GM23338 (cell line): ENCODE measurements at regions not wholly inside any gene's neighbourhood (a gene's known extent, or its start where the extent isn't known, plus 50 kb on each side); places are given as distances from the start of the nearest gene placed in this dataset.

Source experiments
- ATAC-seq: fragments of 200-7000 bp; cut with Tn5 transposase; 3 replicates; pipeline ENCODE4 v1.9.1; 2020
- DNase-seq: peaks from one replicate; pipeline ENCODE4 v3.0.0-alpha.2; 2015; ENCODE audit warnings: low spot score
- H2AFZ ChIP-seq: fragments of 200-600 bp; sonication (generic); 2 replicates; pipeline ENCODE4 v1.8.0; 2016; ENCODE audit warnings: antibody characterized with exemption, mild to moderate bottlenecking, moderate library complexity
- H3F3A ChIP-seq: fragments of 200-600 bp; sonication (generic); replicated peaks from 2 replicates; pipeline ENCODE4 v1.8.0; 2017; ENCODE audit warnings: antibody characterized with exemption, mixed run types, low read depth
- H3K27ac ChIP-seq: fragments of 200-600 bp; sonication (generic); 2 replicates; pipeline ENCODE4 v1.6.1; 2016; ENCODE audit warnings: low read depth
- H3K27me3 ChIP-seq: fragments of 200-600 bp; sonication (generic); 2 replicates; pipeline ENCODE4 v1.8.0; 2016; ENCODE audit warnings: mild to moderate bottlenecking, mixed run types, moderate library complexity; ENCODE audit not compliant: insufficient read depth
- H3K36me3 ChIP-seq: fragments of 200-600 bp; sonication (generic); 2 replicates; pipeline ENCODE4 v1.8.0; 2016; ENCODE audit warnings: mild to moderate bottlenecking; ENCODE audit not compliant: insufficient read depth
- H3K4me1 ChIP-seq: fragments of 200-600 bp; sonication (generic); 2 replicates; pipeline ENCODE4 v1.8.0; 2016; ENCODE audit warnings: mild to moderate bottlenecking, moderate library complexity; ENCODE audit not compliant: insufficient read depth
- H3K4me2 ChIP-seq: fragments of 200-600 bp; sonication (generic); 2 replicates; pipeline ENCODE4 v1.7.1; 2017; ENCODE audit warnings: mixed run types
- H3K4me3 ChIP-seq: fragments of 200-600 bp; sonication (generic); 2 replicates; pipeline ENCODE4 v1.6.1; 2016; ENCODE audit warnings: mixed run types
- H3K79me2 ChIP-seq: fragments of 200-600 bp; sonication (generic); replicated peaks from 2 replicates; pipeline ENCODE4 v1.8.0; 2017; ENCODE audit warnings: mild to moderate bottlenecking; ENCODE audit not compliant: insufficient read depth
- H3K9me2 ChIP-seq: fragments of 200-600 bp; sonication (generic); 2 replicates; pipeline ENCODE4 v1.8.0; 2017; ENCODE audit not compliant: insufficient read depth
- H4K20me1 ChIP-seq: fragments of 200-600 bp; sonication (generic); replicated peaks from 2 replicates; pipeline ENCODE4 v1.8.0; 2017; ENCODE audit warnings: mild to moderate bottlenecking; ENCODE audit not compliant: insufficient read depth
- H3K27ac Mint-ChIP-seq: 2 replicates; pipeline ENCODE4 v1.8.0; 2020; ENCODE audit warnings: inconsistent platforms, mild to moderate bottlenecking, moderate library complexity, mixed read lengths
- H3K27me3 Mint-ChIP-seq: 3 replicates; pipeline ENCODE4 v1.8.0; 2022; ENCODE audit warnings: low read depth, mild to moderate bottlenecking, moderate library complexity, mixed read lengths, inconsistent platforms; ENCODE audit not compliant: insufficient read depth, poor library complexity
- H3K36me3 Mint-ChIP-seq: 3 replicates; pipeline ENCODE4 v1.8.0; 2021; ENCODE audit warnings: low read depth, mild to moderate bottlenecking, inconsistent platforms, moderate library complexity, mixed read lengths
- H3K4me1 Mint-ChIP-seq: 3 replicates; pipeline ENCODE4 v1.8.0; 2020; ENCODE audit warnings: mild to moderate bottlenecking, inconsistent platforms, mixed read lengths
- H3K4me3 Mint-ChIP-seq: 3 replicates; pipeline ENCODE4 v1.8.0; 2021; ENCODE audit warnings: moderate library complexity, mild to moderate bottlenecking, inconsistent platforms, mixed read lengths
- H3K9me3 Mint-ChIP-seq: 3 replicates; pipeline ENCODE4 v1.8.0; 2020; ENCODE audit warnings: moderate library complexity, mild to moderate bottlenecking, inconsistent platforms, mixed read lengths
- CREB1 ChIP-seq: fragments of 250-450 bp; sonication (Bioruptor Pico); IDR thresholded peaks from 2 replicates; pipeline ENCODE4 v1.5.0; 2020; ENCODE audit warnings: low read depth, mild to moderate bottlenecking, moderate library complexity
- EZH2 ChIP-seq: fragments of 200-600 bp; sonication (generic); IDR thresholded peaks from one replicate; pipeline ENCODE4 v1.8.0; 2017; ENCODE audit warnings: antibody characterized with exemption, mild to moderate bottlenecking, low read depth; ENCODE audit not compliant: unreplicated experiment
- EZH2phosphoT487 ChIP-seq: fragments of 200-600 bp; sonication (generic); IDR thresholded peaks from one replicate; pipeline ENCODE4 v1.8.1; 2018; ENCODE audit warnings: antibody characterized with exemption; ENCODE audit not compliant: unreplicated experiment
- JUNB ChIP-seq: IDR thresholded peaks from one replicate; pipeline ENCODE4 v1.6.1; 2016; ENCODE audit warnings: antibody characterized with exemption; ENCODE audit not compliant: unreplicated experiment
- NANOG ChIP-seq: IDR thresholded peaks from 2 replicates; pipeline ENCODE4 v1.6.1; 2016; ENCODE audit warnings: antibody characterized with exemption, borderline replicate concordance
- POLR2AphosphoS5 ChIP-seq: IDR thresholded peaks from 2 replicates; pipeline ENCODE4 v1.6.1; 2016; ENCODE audit warnings: antibody characterized with exemption, low read depth
- ZNF114 ChIP-seq: fragments of 250-450 bp; sonication (Bioruptor Pico); IDR thresholded peaks from 2 replicates; pipeline ENCODE4 v1.5.0; 2020; ENCODE audit warnings: mild to moderate bottlenecking, moderate library complexity
- ZNF331 ChIP-seq: fragments of 250-450 bp; sonication (Bioruptor Pico); IDR thresholded peaks from 2 replicates; pipeline ENCODE4 v1.5.0; 2020; ENCODE audit warnings: low read depth, mild to moderate bottlenecking, moderate library complexity
- TF ChIP-seq, protein P1 (sequence below): IDR thresholded peaks from one replicate; pipeline ENCODE4 v1.6.1; 2018; ENCODE audit warnings: antibody characterized with exemption; ENCODE audit not compliant: unreplicated experiment
- TF ChIP-seq, protein P2 (sequence below), 2 experiments: fragments of 200-600 bp in 1 of 2; sonication (generic) in 1 of 2; conservative IDR thresholded peaks; 2 replicates each; pipeline versions ENCODE4 v1.5.1 to v1.6.1; 2016 to 2017; ENCODE audit warnings: antibody characterized with exemption in 2 of 2, low read depth in 2 of 2, mild to moderate bottlenecking in 2 of 2, moderate library complexity in 1 of 2
- TF ChIP-seq, protein P3 (sequence below): fragments of 250-450 bp; sonication (Bioruptor Pico); IDR thresholded peaks from 2 replicates; pipeline ENCODE4 v1.5.0; 2020; ENCODE audit warnings: mild to moderate bottlenecking, moderate library complexity
- TF ChIP-seq, protein P4 (sequence below): IDR thresholded peaks from 2 replicates; pipeline ENCODE4 v1.6.1; 2016; ENCODE audit warnings: antibody characterized with exemption

DNA sequence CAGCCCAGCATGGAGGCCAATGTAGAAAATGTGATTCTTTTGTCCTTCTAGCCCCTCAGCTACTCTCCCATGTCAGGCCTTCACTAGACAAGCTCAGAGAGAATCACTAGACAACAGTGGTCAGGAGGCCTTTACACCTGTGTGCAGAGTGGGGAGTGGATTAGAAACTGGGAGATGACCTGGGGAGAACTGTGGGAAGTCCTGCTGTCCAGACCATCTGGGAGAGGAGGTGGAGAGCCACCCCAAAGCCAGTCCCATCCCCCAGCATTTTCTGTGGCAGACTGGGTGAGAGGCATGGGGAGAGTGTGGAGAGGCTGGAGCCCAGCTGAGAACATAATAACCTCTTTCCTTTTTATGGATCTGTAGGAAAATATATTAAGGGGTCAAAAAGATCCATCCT lies 452.0 kb upstream of the DMAC1 start:
- Mint-ChIP-seq H3K27ac (peak overlapping the region; percentile 45; the same call in 1 of the 2 replicates), H3K27me3 (no peaks in the 10 kb centered on the region), H3K4me3 (no peak overlapping the region), H3K9me3 (no peaks in the 10 kb centered on the region), H3K4me1 (peaks cover 4% of the 10 kb centered on the region; the same call in 2 of the 3 replicates), H3K36me3 (no peaks in the 10 kb centered on the region)
- Histone ChIP-seq H3K4me1 (no peaks in the 10 kb centered on the region), H4K20me1 (no peaks in the 10 kb centered on the region), H3K4me2 (no peak overlapping the region), H3K4me3 (no peak overlapping the region), H3F3A (no peaks in the 10 kb centered on the region), H3K36me3 (no peaks in the 10 kb centered on the region), H2AFZ (peak overlapping the region; percentile 63; the same call in 1 of the 2 replicates), H3K79me2 (no peaks in the 10 kb centered on the region), H3K27me3 (no peaks in the 10 kb centered on the region), H3K9me2 (no peaks in the 10 kb centered on the region), H3K27ac (no peak overlapping the region)
- ATAC-seq (no peak), DNase-seq (no peak)
- TF ChIP-seq POLR2AphosphoS5: no peak
- no peak for TF ChIP-seq ZNF331
- TF ChIP-seq, protein P1, sequence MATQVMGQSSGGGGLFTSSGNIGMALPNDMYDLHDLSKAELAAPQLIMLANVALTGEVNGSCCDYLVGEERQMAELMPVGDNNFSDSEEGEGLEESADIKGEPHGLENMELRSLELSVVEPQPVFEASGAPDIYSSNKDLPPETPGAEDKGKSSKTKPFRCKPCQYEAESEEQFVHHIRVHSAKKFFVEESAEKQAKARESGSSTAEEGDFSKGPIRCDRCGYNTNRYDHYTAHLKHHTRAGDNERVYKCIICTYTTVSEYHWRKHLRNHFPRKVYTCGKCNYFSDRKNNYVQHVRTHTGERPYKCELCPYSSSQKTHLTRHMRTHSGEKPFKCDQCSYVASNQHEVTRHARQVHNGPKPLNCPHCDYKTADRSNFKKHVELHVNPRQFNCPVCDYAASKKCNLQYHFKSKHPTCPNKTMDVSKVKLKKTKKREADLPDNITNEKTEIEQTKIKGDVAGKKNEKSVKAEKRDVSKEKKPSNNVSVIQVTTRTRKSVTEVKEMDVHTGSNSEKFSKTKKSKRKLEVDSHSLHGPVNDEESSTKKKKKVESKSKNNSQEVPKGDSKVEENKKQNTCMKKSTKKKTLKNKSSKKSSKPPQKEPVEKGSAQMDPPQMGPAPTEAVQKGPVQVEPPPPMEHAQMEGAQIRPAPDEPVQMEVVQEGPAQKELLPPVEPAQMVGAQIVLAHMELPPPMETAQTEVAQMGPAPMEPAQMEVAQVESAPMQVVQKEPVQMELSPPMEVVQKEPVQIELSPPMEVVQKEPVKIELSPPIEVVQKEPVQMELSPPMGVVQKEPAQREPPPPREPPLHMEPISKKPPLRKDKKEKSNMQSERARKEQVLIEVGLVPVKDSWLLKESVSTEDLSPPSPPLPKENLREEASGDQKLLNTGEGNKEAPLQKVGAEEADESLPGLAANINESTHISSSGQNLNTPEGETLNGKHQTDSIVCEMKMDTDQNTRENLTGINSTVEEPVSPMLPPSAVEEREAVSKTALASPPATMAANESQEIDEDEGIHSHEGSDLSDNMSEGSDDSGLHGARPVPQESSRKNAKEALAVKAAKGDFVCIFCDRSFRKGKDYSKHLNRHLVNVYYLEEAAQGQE: no peak
- no peak for TF ChIP-seq JUNB
- TF ChIP-seq, protein P2, sequence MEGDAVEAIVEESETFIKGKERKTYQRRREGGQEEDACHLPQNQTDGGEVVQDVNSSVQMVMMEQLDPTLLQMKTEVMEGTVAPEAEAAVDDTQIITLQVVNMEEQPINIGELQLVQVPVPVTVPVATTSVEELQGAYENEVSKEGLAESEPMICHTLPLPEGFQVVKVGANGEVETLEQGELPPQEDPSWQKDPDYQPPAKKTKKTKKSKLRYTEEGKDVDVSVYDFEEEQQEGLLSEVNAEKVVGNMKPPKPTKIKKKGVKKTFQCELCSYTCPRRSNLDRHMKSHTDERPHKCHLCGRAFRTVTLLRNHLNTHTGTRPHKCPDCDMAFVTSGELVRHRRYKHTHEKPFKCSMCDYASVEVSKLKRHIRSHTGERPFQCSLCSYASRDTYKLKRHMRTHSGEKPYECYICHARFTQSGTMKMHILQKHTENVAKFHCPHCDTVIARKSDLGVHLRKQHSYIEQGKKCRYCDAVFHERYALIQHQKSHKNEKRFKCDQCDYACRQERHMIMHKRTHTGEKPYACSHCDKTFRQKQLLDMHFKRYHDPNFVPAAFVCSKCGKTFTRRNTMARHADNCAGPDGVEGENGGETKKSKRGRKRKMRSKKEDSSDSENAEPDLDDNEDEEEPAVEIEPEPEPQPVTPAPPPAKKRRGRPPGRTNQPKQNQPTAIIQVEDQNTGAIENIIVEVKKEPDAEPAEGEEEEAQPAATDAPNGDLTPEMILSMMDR (conservative IDR thresholded peaks at IDR 0.05; ENCODE audit: low read depth in 2 of 2): no peak
- no peak for TF ChIP-seq ZNF114 (CRISPR knock-in tag)
- no peak for TF ChIP-seq CREB1 (CRISPR knock-in tag)
- TF ChIP-seq, protein P3, sequence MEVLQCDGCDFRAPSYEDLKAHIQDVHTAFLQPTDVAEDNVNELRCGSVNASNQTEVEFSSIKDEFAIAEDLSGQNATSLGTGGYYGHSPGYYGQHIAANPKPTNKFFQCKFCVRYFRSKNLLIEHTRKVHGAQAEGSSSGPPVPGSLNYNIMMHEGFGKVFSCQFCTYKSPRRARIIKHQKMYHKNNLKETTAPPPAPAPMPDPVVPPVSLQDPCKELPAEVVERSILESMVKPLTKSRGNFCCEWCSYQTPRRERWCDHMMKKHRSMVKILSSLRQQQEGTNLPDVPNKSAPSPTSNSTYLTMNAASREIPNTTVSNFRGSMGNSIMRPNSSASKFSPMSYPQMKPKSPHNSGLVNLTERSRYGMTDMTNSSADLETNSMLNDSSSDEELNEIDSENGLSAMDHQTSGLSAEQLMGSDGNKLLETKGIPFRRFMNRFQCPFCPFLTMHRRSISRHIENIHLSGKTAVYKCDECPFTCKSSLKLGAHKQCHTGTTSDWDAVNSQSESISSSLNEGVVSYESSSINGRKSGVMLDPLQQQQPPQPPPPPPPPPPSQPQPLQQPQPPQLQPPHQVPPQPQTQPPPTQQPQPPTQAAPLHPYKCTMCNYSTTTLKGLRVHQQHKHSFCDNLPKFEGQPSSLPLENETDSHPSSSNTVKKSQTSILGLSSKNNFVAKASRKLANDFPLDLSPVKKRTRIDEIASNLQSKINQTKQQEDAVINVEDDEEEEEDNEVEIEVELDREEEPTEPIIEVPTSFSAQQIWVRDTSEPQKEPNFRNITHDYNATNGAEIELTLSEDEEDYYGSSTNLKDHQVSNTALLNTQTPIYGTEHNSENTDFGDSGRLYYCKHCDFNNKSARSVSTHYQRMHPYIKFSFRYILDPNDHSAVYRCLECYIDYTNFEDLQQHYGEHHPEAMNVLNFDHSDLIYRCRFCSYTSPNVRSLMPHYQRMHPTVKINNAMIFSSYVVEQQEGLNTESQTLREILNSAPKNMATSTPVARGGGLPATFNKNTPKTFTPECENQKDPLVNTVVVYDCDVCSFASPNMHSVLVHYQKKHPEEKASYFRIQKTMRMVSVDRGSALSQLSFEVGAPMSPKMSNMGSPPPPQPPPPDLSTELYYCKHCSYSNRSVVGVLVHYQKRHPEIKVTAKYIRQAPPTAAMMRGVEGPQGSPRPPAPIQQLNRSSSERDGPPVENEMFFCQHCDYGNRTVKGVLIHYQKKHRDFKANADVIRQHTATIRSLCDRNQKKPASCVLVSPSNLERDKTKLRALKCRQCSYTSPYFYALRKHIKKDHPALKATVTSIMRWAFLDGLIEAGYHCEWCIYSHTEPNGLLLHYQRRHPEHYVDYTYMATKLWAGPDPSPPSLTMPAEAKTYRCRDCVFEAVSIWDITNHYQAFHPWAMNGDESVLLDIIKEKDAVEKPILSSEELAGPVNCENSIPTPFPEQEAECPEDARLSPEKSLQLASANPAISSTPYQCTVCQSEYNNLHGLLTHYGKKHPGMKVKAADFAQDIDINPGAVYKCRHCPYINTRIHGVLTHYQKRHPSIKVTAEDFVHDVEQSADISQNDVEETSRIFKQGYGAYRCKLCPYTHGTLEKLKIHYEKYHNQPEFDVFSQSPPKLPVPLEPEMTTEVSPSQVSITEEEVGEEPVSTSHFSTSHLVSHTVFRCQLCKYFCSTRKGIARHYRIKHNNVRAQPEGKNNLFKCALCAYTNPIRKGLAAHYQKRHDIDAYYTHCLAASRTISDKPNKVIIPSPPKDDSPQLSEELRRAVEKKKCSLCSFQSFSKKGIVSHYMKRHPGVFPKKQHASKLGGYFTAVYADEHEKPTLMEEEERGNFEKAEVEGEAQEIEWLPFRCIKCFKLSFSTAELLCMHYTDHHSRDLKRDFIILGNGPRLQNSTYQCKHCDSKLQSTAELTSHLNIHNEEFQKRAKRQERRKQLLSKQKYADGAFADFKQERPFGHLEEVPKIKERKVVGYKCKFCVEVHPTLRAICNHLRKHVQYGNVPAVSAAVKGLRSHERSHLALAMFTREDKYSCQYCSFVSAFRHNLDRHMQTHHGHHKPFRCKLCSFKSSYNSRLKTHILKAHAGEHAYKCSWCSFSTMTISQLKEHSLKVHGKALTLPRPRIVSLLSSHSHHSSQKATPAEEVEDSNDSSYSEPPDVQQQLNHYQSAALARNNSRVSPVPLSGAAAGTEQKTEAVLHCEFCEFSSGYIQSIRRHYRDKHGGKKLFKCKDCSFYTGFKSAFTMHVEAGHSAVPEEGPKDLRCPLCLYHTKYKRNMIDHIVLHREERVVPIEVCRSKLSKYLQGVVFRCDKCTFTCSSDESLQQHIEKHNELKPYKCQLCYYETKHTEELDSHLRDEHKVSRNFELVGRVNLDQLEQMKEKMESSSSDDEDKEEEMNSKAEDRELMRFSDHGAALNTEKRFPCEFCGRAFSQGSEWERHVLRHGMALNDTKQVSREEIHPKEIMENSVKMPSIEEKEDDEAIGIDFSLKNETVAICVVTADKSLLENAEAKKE (CRISPR knock-in tag): no peak
- TF ChIP-seq EZH2: no peak
- TF ChIP-seq NANOG: no peak
- TF ChIP-seq, protein P4, sequence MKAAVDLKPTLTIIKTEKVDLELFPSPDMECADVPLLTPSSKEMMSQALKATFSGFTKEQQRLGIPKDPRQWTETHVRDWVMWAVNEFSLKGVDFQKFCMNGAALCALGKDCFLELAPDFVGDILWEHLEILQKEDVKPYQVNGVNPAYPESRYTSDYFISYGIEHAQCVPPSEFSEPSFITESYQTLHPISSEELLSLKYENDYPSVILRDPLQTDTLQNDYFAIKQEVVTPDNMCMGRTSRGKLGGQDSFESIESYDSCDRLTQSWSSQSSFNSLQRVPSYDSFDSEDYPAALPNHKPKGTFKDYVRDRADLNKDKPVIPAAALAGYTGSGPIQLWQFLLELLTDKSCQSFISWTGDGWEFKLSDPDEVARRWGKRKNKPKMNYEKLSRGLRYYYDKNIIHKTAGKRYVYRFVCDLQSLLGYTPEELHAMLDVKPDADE: no peak
- TF ChIP-seq EZH2phosphoT487: no peak
